Erythroblast (primary cell): ENCODE measurements at regions not wholly inside any gene's neighbourhood (a gene's known extent, or its start where the extent isn't known, plus 50 kb on each side); places are given as distances from the start of the nearest gene placed in this dataset.
"Not testable (repeated sequence)": the region's sequence is repeated elsewhere in the genome, so short reads cannot be mapped to it uniquely, and the experiment has no call there.

Experiments
- GATA1 ChIP-seq: IDR thresholded peaks from 2 replicates; pipeline ENCODE4 v1.6.1; 2011; ENCODE audit warnings: low read depth, mild to moderate bottlenecking, control low read depth, low read length, moderate library complexity
- POLR2A ChIP-seq: IDR thresholded peaks from 2 replicates; pipeline ENCODE4 v1.6.1; 2011; ENCODE audit warnings: mild to moderate bottlenecking, low read length

GRCh38 chr9:41043433-41043832 lies 85.0 kb downstream of the FOXD4L6 start:
- TF ChIP-seq POLR2A, GATA1: not testable (repeated sequence)
